Esophagus (tissue), 2 donors: ENCODE measurements at regions not wholly inside any gene's neighbourhood (a gene's known extent, or its start where the extent isn't known, plus 50 kb on each side); places are given as distances from the start of the nearest gene placed in this dataset.
"Not testable (repeated sequence)": the region's sequence is repeated elsewhere in the genome, so short reads cannot be mapped to it uniquely, and the experiment has no call there.

Experiments
- H3K27ac ChIP-seq, 2 donors: one replicate each; pipeline ENCODE4 v1.5.1; 2013; ENCODE audit warnings: low read depth in 2 of 2, mild to moderate bottlenecking in 2 of 2, inconsistent platforms in 1 of 2, low read length in 1 of 2, moderate library complexity in 1 of 2
- H3K27me3 ChIP-seq, 2 donors: one replicate each; pipeline ENCODE4 v1.6.1; 2013; ENCODE audit warnings: low read length in 2 of 2, control low read depth in 1 of 2, mild to moderate bottlenecking in 1 of 2; ENCODE audit not compliant: insufficient read depth in 2 of 2, control insufficient read depth in 1 of 2
- H3K36me3 ChIP-seq, 2 donors: one replicate each; pipeline ENCODE4 v1.6.1; 2013; ENCODE audit warnings: low read length in 1 of 2; ENCODE audit not compliant: control insufficient read depth in 2 of 2, insufficient read depth in 2 of 2
- H3K4me1 ChIP-seq, 2 donors: one replicate each; pipeline ENCODE4 v1.6.1; 2013; ENCODE audit warnings: low read length in 1 of 2; ENCODE audit not compliant: control insufficient read depth in 2 of 2, insufficient read depth in 2 of 2
- H3K4me3 ChIP-seq, 2 donors: one replicate each; pipeline ENCODE4 v1.5.1; 2013; ENCODE audit warnings: low read length in 2 of 2, mild to moderate bottlenecking in 2 of 2, low read depth in 1 of 2, moderate library complexity in 1 of 2
- H3K9me3 ChIP-seq, 2 donors: one replicate each; pipeline ENCODE4 v1.6.1; 2013; ENCODE audit warnings: mild to moderate bottlenecking in 2 of 2, low read depth in 1 of 2, low read length in 1 of 2, moderate library complexity in 1 of 2; ENCODE audit not compliant: control insufficient read depth in 2 of 2, insufficient read depth in 1 of 2
- WGBS, 2 donors: extraction: QIAGEN DNeasy Blood & Tissue Kit; methylation state at CpG; one replicate each; pipeline ENCODE4 v1.1.7; 2013; 5-methylcytosine and 5-hydroxymethylcytosine counted together
- donor health status: healthy with polysubstance abuse.
- donor health status: Bipolar disorder and iron deficiency.

DNA sequence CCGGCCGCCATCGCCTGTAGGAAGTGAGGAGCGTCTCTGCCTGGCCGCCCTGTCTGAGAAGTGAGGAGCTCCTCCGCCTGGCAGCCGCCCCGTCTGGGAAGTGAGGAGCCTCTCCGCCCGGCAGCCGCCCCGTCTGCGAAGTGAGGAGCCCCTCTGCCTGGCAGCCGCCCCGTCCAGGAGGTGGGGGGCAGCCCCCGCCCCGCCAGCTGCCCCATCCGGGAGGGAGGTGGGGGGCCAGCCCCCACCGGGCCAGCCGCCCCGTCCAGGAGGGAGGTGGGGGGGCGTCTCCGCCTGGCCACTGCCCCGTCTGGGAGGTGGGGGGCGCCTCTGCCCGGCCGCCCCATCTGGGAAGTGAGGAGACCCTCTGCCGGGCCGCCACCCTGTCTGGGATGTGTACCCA, 70.6 kb upstream of the HPF1 start:
- not testable (repeated sequence) for H3K27me3 ChIP-seq, H3K27ac ChIP-seq, H3K9me3 ChIP-seq, H3K4me1 ChIP-seq, H3K4me3 ChIP-seq, H3K36me3 ChIP-seq
- 93 to 95% methylated on average over 23 to 29 of the region's 29 CpGs for WGBS, 2 donors

DNA sequence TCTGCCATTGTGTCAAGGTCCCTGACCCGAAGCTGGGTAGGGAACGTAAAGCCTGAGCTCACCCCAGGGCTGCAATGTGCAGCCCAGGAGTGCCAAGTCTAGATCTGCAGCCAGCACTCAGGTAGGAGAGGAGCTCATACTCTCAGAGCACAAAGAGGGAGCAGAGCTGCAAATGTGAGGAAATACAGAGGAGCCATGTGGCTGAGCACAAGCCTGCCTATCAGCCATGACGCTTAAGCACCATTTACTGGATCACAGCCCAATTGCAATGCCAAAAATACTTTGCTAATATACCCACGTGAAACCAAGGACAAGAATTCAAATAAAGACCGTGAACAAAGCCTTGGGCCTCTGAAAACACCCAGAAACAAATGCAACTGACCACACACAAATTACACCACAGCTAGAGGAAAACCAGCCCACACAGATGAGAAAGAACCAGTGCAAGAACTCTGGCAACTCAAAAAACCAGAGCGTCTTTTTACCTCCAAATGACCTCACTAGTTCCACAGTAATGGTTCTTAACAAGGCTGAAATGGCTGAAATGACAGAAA, 69.0 kb upstream of the HPF1 start:
- H3K9me3 ChIP-seq: no peaks in the 10 kb centered on the region
- peaks cover 0 to 2% of the 10 kb centered on the region in 2 donors for H3K4me1 ChIP-seq
- H3K36me3 ChIP-seq: no peaks in the 10 kb centered on the region
- peaks cover 0 to 2% of the 10 kb centered on the region in 2 donors for H3K27me3 ChIP-seq
- no peak overlapping the region for H3K4me3 ChIP-seq
- H3K27ac ChIP-seq: no peak overlapping the region
- 57 to 64% methylated on average over 6 of the region's 6 CpGs for WGBS, 2 donors

DNA sequence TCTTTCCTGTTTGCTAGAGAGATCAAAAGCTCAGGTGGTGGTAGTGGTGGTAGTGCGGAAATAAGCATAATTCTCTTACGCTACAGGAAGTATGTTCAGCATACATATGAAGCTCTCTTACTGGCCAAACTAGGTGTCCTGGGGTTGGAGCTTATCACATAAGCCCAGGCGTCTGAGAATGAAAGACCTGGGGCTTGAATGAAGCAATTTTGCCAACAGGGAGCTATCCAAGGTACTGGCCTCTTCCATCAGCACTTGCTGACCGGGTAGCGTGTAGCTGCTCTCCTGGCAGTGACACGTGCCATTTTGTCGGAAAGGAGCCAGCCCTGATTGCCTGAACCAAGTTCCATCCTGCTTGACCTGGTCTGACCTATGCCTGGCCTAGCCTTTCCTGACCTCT, 65.9 kb upstream of the HPF1 start:
- Histone ChIP-seq H3K9me3 (no peaks in the 10 kb centered on the region), H3K4me3 (no peak overlapping the region), H3K4me1 (peaks cover 0 to 2% of the 10 kb centered on the region in 2 donors), H3K27ac (no peak overlapping the region), H3K27me3 (peaks cover 0 to 2% of the 10 kb centered on the region in 2 donors), H3K36me3 (no peaks in the 10 kb centered on the region)
- 21 to 28% methylated on average over 7 of the region's 7 CpGs for WGBS, 2 donors

DNA sequence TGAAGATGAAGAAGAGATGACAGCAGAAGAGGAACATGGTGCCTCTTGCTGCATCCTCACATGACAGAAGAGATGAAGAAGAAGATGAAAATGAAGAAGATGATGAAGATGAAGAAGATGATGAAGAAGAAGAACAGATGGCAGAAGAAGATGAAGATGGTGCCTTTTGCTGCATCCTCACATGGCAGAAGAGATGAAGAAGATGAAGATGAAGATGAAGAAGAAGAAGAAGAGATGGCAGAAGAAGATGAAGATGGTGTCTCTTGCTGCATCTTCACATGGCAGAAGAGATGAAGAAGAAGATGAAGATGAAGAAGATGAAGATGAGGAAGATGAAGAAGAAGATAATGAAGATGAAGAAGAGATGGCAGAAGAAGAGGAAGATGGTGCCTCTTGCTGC, 63.7 kb upstream of the HPF1 start:
- Histone ChIP-seq H3K9me3 (no peaks in the 10 kb centered on the region), H3K27me3 (peaks cover 0 to 2% of the 10 kb centered on the region in 2 donors), H3K27ac (no peak overlapping the region), H3K4me3 (no peak overlapping the region), H3K4me1 (peaks cover 0 to 2% of the 10 kb centered on the region in 2 donors), H3K36me3 (no peaks in the 10 kb centered on the region)

DNA sequence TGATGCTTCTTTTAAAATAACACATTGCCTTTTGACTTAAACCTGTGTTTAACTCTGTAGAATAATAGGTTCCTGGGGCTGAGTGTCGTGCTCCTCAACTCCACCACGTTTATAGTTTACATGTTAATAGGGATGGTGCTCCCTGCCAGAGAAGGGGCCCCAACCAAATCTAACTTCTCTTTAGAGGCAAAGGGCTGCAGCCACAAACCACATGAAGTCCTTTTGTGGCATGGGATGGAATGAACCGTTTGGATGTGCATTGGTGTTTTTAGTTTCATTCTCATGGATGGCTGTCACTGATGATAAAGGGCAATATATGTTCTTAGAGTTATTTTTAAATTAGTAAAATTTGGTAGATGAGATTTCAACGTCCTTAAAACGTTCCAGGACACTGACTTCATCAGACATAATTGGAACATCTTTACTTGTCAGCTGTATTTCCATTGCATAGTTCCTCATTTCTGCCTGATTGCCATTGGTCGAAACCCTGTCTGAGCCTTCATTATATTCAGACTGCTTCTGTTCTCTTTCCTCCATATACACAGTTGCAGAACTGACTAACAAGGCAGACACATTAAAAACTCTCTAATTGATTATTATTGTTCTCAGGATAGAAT, 60.4 kb upstream of the HPF1 start:
- 45 to 50% methylated on average over 6 of the region's 6 CpGs for WGBS, 2 donors
- no peaks in the 10 kb centered on the region for H3K36me3 ChIP-seq
- H3K4me3 ChIP-seq: no peak overlapping the region
- no peaks in the 10 kb centered on the region for H3K9me3 ChIP-seq
- no peaks in the 10 kb centered on the region for H3K4me1 ChIP-seq
- no peak overlapping the region for H3K27ac ChIP-seq
- no peaks in the 10 kb centered on the region for H3K27me3 ChIP-seq

DNA sequence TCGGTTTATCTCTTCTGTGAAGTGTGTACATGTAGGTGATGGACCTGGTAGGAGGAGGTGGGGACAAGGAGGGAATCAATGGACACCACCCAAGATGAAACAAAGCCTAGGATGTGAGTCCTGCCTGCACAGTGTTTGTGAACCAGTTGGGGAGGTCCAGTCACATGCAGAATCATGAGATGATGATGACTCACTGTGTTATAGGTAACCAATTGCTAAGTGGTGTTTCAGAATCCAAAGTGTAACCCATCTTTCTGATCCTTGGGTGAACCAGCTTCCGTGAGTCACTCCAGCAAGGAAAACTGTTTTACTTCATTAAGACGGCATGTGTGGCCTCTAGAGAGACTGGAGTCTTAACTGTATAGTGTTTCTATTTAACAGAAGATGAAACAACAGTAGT, 57.9 kb upstream of the HPF1 start:
- H3K4me1 ChIP-seq: no peaks in the 10 kb centered on the region
- no peaks in the 10 kb centered on the region for H3K27me3 ChIP-seq
- no peak overlapping the region for H3K4me3 ChIP-seq
- no peaks in the 10 kb centered on the region for H3K9me3 ChIP-seq
- no peak overlapping the region for H3K27ac ChIP-seq
- WGBS, 2 donors: 49 to 57% methylated on average over 3 of the region's 3 CpGs
- H3K36me3 ChIP-seq: no peaks in the 10 kb centered on the region

DNA sequence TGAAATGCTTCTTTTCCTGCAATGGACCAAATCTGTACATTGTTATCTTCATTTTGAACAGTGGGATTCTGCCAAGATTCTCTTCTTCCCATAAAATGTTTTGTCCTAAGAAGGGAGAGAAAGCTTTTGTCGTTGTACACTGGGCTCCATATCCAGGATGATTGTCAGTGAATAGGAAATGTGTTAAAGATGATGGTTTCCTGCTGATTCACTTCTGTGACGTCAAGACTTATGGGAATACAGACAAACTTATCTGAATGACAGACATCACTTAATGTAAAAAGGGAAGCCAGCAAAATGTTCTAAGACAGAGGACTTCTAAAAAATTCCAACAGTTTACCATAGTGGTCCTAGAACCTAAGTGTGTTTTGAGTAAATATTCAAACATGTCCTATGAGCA, 53.7 kb upstream of the HPF1 start:
- H3K27me3 ChIP-seq: no peaks in the 10 kb centered on the region
- WGBS, 2 donors: 35 to 40% methylated on average over 2 of the region's 2 CpGs
- H3K4me3 ChIP-seq: no peak overlapping the region
- no peaks in the 10 kb centered on the region for H3K9me3 ChIP-seq
- no peaks in the 10 kb centered on the region for H3K4me1 ChIP-seq
- H3K27ac ChIP-seq: no peak overlapping the region
- no peaks in the 10 kb centered on the region for H3K36me3 ChIP-seq

DNA sequence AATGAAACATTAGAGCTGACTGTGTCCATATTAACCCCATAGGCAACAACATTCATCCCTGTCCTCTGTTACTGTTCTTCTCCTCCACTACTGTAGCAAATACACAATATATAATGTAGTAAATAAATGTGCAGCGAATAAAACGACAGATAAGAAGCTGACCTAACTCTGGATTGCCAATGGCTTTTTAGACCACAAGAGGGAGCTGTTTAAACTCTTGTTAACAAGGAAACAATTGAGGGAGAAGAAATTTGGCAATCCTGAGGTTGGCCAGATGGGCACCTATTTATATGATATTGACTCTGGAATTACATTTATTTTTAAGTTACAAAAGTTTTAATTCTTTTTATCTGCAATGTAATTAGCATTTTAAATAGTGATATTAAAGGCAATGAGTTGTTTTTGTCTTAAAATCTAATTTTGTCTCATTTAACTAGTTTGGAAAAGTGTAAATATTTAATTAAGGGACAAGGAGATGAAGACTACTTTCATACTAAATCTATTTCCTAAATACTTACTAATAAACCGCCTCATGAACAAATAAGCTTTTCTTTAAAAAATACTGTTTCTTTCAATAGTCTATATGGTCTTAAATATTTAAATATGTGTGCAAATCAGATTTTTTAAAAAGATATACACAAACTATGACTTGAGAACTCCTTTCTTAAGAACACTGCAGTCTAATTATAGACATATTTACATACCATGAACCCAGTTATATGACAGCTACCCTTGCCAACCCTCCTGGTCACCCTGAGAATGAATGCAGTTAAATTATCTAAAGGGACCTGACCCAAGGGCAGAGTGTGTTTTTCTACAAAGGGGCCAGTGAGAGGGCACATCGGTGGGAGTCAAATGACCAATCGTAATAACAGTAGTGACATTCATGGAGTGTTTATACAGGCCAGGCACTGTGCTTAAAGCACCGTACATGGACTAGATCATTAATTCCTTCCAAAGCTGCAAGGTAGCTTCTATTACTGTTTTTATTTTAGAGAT, 52.9 kb upstream of the HPF1 start:
- no peak overlapping the region for H3K27ac ChIP-seq
- H3K4me3 ChIP-seq: no peak overlapping the region
- H3K27me3 ChIP-seq: no peaks in the 10 kb centered on the region
- H3K4me1 ChIP-seq: no peaks in the 10 kb centered on the region
- H3K36me3 ChIP-seq: no peaks in the 10 kb centered on the region
- H3K9me3 ChIP-seq: no peaks in the 10 kb centered on the region
- 39 to 45% methylated on average over 6 of the region's 6 CpGs for WGBS, 2 donors

DNA sequence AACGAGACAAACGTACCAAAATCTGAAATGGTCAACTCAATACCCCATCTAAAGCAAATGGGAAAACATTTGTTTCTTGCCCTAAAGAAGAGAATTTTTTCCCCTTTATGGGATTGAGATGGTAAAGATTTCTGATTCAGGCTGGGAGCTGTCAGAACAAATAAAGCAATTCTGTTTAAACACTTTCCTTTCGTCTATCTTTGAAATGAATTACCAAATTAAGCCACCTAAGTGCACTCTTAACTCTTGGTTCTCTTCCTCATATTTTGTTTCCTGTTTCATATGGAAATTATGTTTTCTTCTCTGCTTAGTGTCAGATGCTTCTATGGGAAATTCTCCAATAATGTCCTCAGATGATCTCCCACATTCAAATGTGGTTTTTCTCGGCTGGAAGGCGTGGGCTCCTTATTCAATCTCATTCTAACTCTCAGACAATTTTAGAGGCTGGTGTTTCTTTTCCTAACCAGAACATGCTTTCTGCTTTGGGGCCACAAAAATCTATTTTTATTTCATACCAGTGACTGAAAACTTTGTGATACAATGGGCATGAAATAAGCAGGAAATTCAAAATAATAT, 50.3 kb upstream of the HPF1 start:
- H3K4me3 ChIP-seq: no peak overlapping the region
- no peaks in the 10 kb centered on the region for H3K9me3 ChIP-seq
- no peak overlapping the region for H3K27ac ChIP-seq
- WGBS, 2 donors: 51 to 56% methylated on average over 5 of the region's 5 CpGs
- no peaks in the 10 kb centered on the region for H3K4me1 ChIP-seq
- H3K36me3 ChIP-seq: no peaks in the 10 kb centered on the region
- H3K27me3 ChIP-seq: no peaks in the 10 kb centered on the region
